Head of caudate nucleus (tissue), 42 donors: ENCODE measurements at regions not wholly inside any gene's neighbourhood (a gene's known extent, or its start where the extent isn't known, plus 50 kb on each side); places are given as distances from the start of the nearest gene placed in this dataset.
"Not testable (repeated sequence)": the region's sequence is repeated elsewhere in the genome, so short reads cannot be mapped to it uniquely, and the experiment has no call there.

Experiments used
- DNase-seq, 42 donors: peaks; one replicate each; pipeline versions ENCODE4 v3.0.0 to v3.0.0-alpha.2; 2020 to 2021; ENCODE audit warnings: mixed read lengths in 7 of 42
- intact Hi-C: fragments of 100-400 bp; cut with DNase I; formaldehyde crosslinking; loops from one replicate; pipeline ENCODE4 v1.15.0; 2022

DNA sequence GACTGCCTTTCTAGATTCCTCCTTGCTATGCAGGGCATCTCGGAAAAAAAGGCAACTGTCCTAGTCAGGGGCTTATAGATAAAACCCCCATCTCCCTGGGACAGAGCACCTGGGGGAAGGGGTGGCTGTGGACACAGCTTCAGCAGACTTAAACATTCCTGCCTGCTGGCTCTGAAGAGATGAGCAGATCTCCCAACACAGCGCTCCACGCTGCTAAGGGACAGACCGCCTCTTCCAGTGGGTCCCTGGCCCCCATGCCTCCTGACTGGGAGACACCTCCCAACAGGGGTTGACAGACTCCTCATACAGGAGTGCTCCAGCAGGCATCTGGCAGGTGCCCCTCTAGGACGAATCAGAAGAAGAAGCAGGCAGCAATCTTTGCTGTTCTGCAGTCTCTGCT is 87.9 kb upstream of the GOLGA6L6 start:
- intact Hi-C loops, DNase-seq: not testable (repeated sequence)

- intact Hi-C loops, DNase-seq: not testable (repeated sequence)
Observed at GRCh38 chr15:20628538-20628937, 86.9 kb upstream of the GOLGA6L6 start.

DNA sequence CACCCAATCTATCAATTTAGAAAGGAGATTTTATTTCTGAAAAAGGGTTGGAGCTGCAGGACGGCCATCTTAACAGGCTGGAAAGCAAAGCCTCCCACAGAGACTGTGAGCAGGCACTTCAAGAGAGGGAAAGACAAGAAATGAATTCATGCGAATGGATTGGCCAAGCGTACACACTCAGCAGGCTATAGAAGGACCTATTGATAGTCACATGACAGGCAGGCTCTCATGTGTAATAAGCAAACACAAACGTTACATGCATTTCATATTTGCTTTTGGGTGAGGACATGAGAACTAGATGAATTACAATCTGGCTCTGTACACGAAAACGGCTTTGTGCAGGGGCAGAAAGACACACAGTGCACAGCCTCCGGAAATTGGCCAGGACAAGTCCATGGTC is 83.9 kb upstream of the GOLGA6L6 start:
- DNase-seq, intact Hi-C loops: not testable (repeated sequence)

GRCh38 chr15:20624085-20624484 is 82.5 kb upstream of the GOLGA6L6 start:
- intact Hi-C loops: not testable (repeated sequence)
- peak in 3 of 42 donors; percentile 9 to 38 (median 25) for DNase-seq

DNA sequence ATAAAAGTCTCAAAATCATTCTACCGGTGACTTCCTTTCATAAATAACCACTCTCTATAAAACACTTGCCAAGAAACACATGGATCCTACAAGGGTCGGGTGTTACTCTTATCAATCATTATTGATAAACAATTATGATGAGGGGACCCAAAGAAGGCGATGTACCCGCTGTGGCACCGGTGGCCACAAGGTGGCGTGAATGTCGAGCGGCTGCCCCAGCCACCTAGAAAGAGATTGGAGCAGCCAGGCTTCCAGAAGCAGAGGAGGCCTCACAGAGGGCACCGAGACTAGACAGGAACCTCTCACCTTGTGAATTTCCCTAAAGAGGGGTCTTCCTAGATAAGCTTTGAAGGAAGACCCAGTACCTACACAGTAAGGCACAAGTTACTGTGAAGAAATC is 80.5 kb upstream of the GOLGA6L6 start:
- not testable (repeated sequence) for DNase-seq

GRCh38 chr15:20614549-20614948 is 72.9 kb upstream of the GOLGA6L6 start:
- DNase-seq, intact Hi-C loops: not testable (repeated sequence)

More for the DNA sequence above, 80.5 kb upstream of the GOLGA6L6 start:
- intact Hi-C loops: not testable (repeated sequence)

GRCh38 chr15:20612796-20613195 is 71.2 kb upstream of the GOLGA6L6 start:
- DNase-seq, intact Hi-C loops: not testable (repeated sequence)

DNA sequence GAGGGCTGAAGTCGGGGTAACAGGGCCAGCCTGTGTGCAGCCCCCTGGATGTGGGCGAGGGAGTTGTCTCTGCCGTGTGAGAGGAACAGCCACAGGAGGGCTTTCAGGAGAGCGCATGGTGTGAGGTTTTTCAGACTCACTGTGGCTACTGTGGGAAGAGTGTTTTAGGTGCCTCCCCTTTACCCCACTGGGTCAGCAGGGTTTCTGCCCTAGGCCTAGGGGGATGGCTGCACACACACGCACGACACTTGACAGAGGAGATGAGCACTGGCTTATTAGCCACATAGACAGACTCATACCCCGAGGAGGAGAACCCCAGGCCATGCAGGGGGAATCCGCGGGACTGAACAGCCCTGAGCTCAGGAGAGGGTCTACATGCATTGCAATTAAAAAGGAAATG is 70.8 kb upstream of the GOLGA6L6 start:
- DNase-seq, intact Hi-C loops: not testable (repeated sequence)

DNA sequence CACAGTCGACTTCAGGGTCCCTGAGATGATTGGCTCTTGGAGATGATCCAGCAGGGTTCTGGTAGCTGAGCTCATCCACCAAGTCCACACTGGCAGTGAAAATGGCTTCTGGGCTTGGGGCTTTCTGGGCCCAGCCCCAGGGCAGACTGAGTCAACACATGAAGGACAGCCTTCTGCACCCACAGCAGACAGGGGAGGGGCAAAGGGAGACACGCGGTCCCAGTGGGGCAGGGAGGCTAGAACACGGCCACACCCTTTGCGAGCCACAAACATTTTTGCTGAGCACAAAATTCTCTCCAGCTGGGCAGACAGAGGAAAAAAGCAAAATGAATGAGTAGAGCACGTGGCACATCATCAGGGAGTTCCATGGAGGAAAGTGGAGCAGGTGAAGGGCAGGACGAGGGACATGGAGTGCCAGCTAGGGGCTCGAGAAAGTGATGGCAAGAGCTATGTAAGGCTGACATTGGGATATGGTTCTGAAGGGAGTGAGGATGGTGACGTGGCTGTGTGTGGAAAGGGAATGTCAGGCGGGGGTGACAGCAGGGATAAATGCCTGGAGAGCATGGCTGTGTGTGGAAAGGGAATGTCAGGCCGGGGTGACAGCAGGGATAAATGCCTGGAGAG is 70.2 kb upstream of the GOLGA6L6 start:
- intact Hi-C loops, DNase-seq: not testable (repeated sequence)

DNA sequence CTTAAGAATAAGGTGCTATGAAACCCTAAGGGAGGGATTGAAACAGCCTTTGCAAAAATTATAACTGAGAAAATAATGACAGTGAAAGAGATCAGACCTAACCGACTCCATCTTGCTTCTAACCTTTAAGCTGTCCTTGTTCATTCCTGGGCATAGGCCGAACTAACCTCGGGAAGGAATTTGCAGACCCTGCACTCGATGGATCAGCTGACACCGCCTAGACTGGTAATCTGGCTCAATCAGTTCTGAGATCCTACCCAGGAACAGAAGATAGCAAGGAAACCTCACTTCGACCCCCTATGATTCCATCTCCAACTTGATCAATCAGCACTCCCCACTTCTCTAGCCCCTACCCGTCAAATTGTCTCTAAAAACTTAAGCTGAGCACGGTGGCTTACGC is 66.6 kb upstream of the GOLGA6L6 start:
- not testable (repeated sequence) for DNase-seq

DNA sequence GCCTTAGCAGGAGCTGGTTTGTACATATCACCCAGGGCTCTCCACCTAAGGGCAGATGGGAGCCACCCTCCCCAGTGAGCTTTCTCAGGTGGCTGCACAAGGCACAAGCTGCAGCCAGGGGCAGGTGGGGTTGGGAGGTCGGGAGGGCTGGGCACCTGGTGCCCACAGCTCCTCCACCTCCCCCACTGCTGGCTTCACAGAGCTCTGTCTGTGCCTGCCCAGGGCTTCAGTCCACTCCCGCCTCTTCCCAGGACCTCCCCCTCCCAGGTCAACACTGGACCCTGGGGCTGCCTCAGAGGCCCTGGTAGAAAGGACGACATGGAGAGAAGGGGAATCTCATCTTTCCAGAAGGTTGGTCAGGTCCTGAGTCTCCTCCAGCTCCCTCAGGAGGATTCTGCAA is 55.6 kb upstream of the GOLGA6L6 start:
- DNase-seq, intact Hi-C loops: not testable (repeated sequence)

More for the DNA sequence above, 66.6 kb upstream of the GOLGA6L6 start:
- intact Hi-C loops: not testable (repeated sequence)

DNA sequence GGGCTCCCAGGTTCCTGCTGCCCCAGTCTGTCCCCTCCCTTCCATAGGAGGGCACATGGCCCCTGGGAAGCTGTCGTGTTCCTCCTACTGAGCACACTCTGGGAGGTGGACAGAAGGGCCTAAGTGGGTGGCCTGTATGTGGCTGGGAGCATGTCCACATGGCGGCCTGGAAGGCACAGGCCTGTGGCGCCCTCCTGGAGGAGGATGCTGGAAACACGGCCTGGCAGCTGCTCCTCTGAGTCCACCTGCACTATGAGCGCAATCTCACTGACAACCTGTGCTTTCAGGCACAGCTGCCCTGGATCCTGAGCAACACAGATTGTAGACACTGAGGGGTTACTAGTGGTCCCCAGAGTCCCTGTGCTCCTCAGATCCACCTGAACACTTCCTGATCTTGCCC is 52.6 kb upstream of the GOLGA6L6 start:
- intact Hi-C loops, DNase-seq: not testable (repeated sequence)

- intact Hi-C loops: not testable (repeated sequence)
- peak in 1 of 42 donors; percentile 4 for DNase-seq
Observed at GRCh38 chr15:20591936-20592335, 50.3 kb upstream of the GOLGA6L6 start.
